ENCODE measurements at regions not wholly inside any gene's neighbourhood (a gene's known extent, or its start where the extent isn't known, plus 50 kb on each side); places are given as distances from the start of the nearest gene placed in this dataset.

DNA sequence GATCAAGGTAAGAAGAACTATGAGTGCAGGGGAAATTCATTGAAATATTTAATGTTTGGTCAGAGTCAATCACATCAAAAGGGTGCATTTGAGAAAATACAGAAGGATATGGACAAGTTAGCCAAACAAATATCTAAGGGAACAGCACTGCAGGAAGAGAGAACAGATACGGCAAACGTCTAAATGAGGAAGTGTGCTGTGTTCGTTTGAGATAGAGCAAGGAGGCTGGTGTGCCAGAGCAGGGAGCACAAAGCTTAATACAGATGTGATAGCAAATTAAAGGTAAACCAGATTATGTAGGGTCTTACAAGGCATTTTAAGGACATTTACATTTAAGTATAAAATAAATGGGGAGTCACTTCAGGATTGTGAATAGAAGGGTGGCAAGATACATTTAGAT is 241.3 kb upstream of the ZNF804A start:
- DNase-seq (ENCODE audit: low read depth) = no peak
- H3K4me3 ChIP-seq (ENCODE audit: low read depth, low read length) = no peak overlapping the region
- TF ChIP-seq, protein P1, sequence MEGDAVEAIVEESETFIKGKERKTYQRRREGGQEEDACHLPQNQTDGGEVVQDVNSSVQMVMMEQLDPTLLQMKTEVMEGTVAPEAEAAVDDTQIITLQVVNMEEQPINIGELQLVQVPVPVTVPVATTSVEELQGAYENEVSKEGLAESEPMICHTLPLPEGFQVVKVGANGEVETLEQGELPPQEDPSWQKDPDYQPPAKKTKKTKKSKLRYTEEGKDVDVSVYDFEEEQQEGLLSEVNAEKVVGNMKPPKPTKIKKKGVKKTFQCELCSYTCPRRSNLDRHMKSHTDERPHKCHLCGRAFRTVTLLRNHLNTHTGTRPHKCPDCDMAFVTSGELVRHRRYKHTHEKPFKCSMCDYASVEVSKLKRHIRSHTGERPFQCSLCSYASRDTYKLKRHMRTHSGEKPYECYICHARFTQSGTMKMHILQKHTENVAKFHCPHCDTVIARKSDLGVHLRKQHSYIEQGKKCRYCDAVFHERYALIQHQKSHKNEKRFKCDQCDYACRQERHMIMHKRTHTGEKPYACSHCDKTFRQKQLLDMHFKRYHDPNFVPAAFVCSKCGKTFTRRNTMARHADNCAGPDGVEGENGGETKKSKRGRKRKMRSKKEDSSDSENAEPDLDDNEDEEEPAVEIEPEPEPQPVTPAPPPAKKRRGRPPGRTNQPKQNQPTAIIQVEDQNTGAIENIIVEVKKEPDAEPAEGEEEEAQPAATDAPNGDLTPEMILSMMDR (conservative IDR thresholded peaks at IDR 0.05; ENCODE audit: low read depth, low read length) = no peak

DNA sequence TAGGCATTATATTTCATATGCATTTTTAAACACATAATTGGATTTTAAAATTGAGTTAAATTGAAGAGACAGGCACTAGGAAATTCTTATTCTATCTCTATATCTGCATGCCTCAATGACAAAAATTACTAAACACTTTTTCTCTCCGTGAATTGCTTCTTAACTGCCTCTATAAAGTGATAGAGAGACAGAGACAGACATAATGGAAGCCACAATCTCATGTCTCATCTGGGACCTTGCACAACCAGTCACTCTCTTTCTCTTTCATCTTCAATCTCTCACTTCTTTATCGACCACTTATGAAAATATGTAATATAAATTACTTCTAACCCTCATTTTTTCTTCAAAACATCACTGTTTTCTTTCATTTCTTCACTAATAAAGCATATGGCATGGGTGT is 238.9 kb upstream of the ZNF804A start:
- TF ChIP-seq, protein P1 (conservative IDR thresholded peaks at IDR 0.05; ENCODE audit: low read depth, low read length) = no peak
- DNase-seq (ENCODE audit: low read depth) = no peak
- no peak overlapping the region for H3K4me3 ChIP-seq (ENCODE audit: low read depth, low read length)

DNA sequence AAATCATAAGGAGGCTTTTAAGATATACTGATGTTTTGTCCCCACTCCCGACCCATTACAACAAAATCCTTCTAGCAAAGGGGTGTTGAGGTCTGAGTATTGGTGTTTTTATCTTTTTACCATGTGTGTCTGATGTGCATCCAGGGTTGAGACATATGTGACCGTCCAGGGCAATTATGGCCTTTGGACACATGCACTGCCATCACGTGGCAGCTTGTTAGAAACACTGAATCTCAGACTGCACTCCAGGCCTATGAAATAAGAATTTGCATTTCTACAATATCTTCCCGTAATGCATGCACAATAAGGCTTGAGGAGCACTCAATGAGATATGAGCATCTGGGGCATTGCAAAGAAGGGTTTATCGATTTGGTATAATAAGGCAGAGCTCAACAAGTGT is 235.1 kb upstream of the ZNF804A start:
- H3K4me3 ChIP-seq (ENCODE audit: low read depth, low read length) = no peak overlapping the region
- no peak for DNase-seq (ENCODE audit: low read depth)
- TF ChIP-seq, protein P1 (conservative IDR thresholded peaks at IDR 0.05; ENCODE audit: low read depth, low read length) = no peak

DNA sequence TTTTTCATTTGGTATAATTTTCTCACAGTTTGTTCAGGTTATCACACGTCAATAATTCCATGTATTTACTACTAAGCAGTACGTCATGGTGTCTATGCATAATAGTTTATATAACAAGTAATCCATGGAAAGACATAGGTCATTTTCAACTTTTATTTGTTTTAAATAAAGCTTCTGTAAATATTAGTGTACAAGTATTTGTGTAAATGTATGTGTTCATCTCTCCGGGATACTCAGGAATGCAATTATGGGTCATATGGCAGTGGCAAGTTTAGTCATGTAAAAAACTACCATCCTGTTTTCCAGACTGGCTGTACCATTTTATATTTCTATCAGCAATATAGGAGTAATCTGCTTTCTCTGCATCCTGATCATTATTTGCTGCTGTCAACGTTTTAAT is 231.1 kb upstream of the ZNF804A start:
- DNase-seq (ENCODE audit: low read depth) = no peak
- TF ChIP-seq, protein P1 (conservative IDR thresholded peaks at IDR 0.05; ENCODE audit: low read depth, low read length) = no peak

DNA sequence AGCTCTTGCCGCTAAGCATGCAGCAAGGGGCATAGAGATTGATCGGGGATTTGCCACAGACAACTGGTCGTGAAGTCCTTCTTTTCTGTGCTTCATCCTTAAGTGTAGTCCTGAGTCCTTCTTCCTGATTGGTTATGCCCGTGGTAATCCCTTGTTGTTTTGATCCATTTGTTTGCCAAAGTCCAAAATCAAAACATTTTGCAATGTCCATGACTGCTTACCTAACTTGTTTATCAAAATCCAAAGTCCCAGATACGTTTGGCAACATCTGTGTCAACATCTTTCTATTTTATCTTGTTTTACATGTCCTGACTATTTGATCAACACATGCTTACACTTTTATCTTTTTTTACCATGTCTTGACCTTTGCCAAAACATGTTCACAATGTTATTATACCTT is 229.0 kb upstream of the ZNF804A start:
- TF ChIP-seq, protein P1 (conservative IDR thresholded peaks at IDR 0.05; ENCODE audit: low read depth, low read length) = no peak
- H3K4me3 ChIP-seq (ENCODE audit: low read depth, low read length) = no peak overlapping the region
- no peak for DNase-seq (ENCODE audit: low read depth)

More for the DNA sequence above, 231.1 kb upstream of the ZNF804A start:
- no peak overlapping the region for H3K4me3 ChIP-seq (ENCODE audit: low read depth, low read length)

DNA sequence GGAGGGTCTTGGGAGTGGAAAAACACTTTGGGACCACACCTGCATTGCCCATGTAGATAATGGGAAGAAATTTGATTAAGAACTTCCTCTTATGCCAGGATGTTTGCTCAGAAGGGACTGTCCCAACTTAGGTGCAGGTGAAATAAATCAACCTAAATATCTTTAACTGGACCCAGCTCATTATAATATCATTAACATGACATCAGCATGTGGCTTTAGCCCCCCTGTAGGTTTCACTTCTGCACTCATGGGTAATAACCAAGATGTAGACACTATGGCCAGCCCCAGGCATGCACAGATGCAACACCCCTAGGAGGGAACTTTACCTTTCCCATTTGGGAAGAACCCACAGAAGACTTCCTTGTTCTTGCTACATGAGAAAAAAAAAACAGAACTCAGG is 227.4 kb upstream of the ZNF804A start:
- no peak overlapping the region for H3K4me3 ChIP-seq (ENCODE audit: low read depth, low read length)
- TF ChIP-seq, protein P1 (conservative IDR thresholded peaks at IDR 0.05; ENCODE audit: low read depth, low read length) = no peak
- no peak for DNase-seq (ENCODE audit: low read depth)

DNA sequence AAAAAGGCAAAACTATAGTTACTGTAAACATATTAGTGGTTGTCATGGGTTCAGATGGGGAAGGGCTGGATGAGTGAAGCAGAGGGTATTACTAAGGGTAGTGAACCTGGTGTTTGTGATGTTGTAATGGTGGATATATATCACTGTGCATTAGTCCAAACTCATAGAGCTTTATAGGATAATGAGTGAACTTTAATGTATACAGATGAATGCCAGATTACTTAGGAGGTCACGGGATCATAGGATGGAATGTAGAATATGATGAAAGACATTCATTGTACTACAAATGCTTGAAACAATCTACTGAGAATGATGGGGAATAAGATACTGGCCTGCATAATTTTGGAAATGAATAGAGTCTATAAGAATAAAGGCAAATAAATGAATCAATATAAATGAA is 226.7 kb upstream of the ZNF804A start:
- DNase-seq (ENCODE audit: low read depth) = no peak
- TF ChIP-seq, protein P1 (conservative IDR thresholded peaks at IDR 0.05; ENCODE audit: low read depth, low read length) = no peak
- no peak overlapping the region for H3K4me3 ChIP-seq (ENCODE audit: low read depth, low read length)

All from epithelial cell of proximal tubule (primary cell).